ENCODE measurements at regions not wholly inside any gene's neighbourhood (a gene's known extent, or its start where the extent isn't known, plus 50 kb on each side); places are given as distances from the start of the nearest gene placed in this dataset.

DNA sequence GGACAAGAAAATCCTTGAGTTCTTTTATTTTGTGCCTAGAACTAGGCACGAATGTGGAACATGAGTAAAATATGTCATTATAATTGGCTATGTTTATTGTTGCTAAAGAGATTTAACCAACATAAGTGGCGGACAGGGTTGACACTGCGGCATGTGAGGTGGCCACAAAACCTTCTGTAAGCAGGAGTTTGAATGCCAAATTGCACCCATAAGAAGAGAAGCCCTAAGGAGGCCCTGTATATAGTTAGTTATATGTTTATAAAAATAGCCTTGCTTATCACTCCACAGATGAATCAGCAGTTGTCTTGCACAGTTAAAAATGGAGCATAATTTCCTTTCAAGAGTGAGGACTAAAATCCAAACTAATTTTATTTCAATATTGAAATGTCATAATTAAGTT is 336.1 kb downstream of the GBA3 start:
- POLR2A ChIA-PET = no interaction called here
- BruUV-seq (replicated peaks) = no TSS peak
- no peaks in the 10 kb centered on the region for H3K4me1 Mint-ChIP-seq (ENCODE audit: insufficient read depth, unreplicated experiment)
- intact Hi-C loops (cut with micrococcal nuclease) = loop anchor here (10.0 kb wide), 1 partner anchor 56 kb away; no protein-coding TSS in a partner anchor
- CTCF ChIA-PET = no interaction called here
- no peaks in the 10 kb centered on the region for H3K36me3 Mint-ChIP-seq (ENCODE audit: insufficient read depth, unreplicated experiment)
- DNase-seq (ENCODE audit: unreplicated experiment) = no peak
- no peaks in the 10 kb centered on the region for H3K9me3 Mint-ChIP-seq (ENCODE audit: unreplicated experiment)
- H3K27me3 Mint-ChIP-seq (ENCODE audit: insufficient read depth, unreplicated experiment) = no peaks in the 10 kb centered on the region
- TF ChIP-seq, protein P1, sequence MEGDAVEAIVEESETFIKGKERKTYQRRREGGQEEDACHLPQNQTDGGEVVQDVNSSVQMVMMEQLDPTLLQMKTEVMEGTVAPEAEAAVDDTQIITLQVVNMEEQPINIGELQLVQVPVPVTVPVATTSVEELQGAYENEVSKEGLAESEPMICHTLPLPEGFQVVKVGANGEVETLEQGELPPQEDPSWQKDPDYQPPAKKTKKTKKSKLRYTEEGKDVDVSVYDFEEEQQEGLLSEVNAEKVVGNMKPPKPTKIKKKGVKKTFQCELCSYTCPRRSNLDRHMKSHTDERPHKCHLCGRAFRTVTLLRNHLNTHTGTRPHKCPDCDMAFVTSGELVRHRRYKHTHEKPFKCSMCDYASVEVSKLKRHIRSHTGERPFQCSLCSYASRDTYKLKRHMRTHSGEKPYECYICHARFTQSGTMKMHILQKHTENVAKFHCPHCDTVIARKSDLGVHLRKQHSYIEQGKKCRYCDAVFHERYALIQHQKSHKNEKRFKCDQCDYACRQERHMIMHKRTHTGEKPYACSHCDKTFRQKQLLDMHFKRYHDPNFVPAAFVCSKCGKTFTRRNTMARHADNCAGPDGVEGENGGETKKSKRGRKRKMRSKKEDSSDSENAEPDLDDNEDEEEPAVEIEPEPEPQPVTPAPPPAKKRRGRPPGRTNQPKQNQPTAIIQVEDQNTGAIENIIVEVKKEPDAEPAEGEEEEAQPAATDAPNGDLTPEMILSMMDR (IDR thresholded peaks at IDR 0.05; ENCODE audit: unreplicated experiment) = no peak
- no peak overlapping the region for H3K27ac Mint-ChIP-seq (ENCODE audit: low read depth, unreplicated experiment)
- H3K4me3 Mint-ChIP-seq (ENCODE audit: unreplicated experiment) = no peak overlapping the region

DNA sequence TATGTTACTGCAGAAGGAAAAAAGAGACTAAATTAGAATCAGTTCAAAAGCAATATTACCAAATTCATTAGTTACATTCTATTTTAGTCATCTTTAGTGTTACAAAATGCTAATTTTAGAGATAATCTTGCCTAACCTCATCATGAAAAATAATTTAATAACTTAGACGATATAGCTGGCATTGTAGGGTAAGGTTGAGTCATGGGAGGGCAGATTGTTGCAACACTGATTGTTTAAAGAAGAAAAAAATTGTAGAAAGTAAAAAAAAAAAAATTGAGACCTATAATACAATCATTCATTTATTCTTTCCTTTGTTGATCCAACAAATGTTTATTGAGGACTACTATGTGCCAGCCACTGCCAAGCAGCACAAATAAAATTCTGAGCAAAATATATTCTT is 330.9 kb downstream of the GBA3 start:
- H3K27me3 Mint-ChIP-seq (ENCODE audit: insufficient read depth, unreplicated experiment) = no peaks in the 10 kb centered on the region
- intact Hi-C loops (cut with micrococcal nuclease) = loop anchor here (10.0 kb wide), 1 partner anchor 61 kb away; no protein-coding TSS in a partner anchor
- no TSS peak for BruUV-seq (replicated peaks)

DNA sequence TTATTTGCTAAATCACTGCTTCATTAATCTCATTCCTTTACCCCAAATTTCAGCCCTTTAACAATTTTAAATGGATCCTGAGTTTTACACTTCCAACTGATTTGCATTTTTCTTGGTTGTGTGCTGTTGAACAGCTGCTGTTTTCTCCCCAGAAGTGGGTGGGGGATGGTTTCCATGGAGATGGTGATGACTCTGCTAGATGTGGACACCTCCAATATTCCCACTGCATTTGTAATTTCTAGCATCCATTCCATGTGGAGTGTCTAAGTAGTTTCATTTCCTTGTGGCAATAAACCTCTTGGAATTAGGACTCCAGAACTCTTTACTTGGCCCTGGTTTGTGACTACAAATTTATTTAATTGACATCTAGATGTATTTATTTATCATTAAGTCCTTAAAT is 330.4 kb downstream of the GBA3 start:
- intact Hi-C loops (cut with micrococcal nuclease) = loop anchor here (10.0 kb wide), 1 partner anchor 62 kb away; no protein-coding TSS in a partner anchor
- H3K27ac Mint-ChIP-seq (ENCODE audit: low read depth, unreplicated experiment) = no peak overlapping the region
- no peak for DNase-seq (ENCODE audit: unreplicated experiment)
- TF ChIP-seq, protein P1 (IDR thresholded peaks at IDR 0.05; ENCODE audit: unreplicated experiment) = no peak
- H3K9me3 Mint-ChIP-seq (ENCODE audit: unreplicated experiment) = no peaks in the 10 kb centered on the region
- POLR2A ChIA-PET = interaction anchor here (0.9 kb wide), 1 partner anchor 9 kb away, joined by 3 read pairs; no protein-coding TSS in a partner anchor
- CTCF ChIA-PET = no interaction called here
- no peaks in the 10 kb centered on the region for H3K27me3 Mint-ChIP-seq (ENCODE audit: insufficient read depth, unreplicated experiment)
- H3K36me3 Mint-ChIP-seq (ENCODE audit: insufficient read depth, unreplicated experiment) = no peaks in the 10 kb centered on the region
- BruUV-seq (replicated peaks) = no TSS peak
- H3K4me1 Mint-ChIP-seq (ENCODE audit: insufficient read depth, unreplicated experiment) = peaks cover 14% of the 10 kb centered on the region
- H3K4me3 Mint-ChIP-seq (ENCODE audit: unreplicated experiment) = no peak overlapping the region

More for the DNA sequence above, 330.9 kb downstream of the GBA3 start:
- H3K4me1 Mint-ChIP-seq (ENCODE audit: insufficient read depth, unreplicated experiment) = peaks cover 14% of the 10 kb centered on the region
- no peak overlapping the region for H3K27ac Mint-ChIP-seq (ENCODE audit: low read depth, unreplicated experiment)
- peak; percentile 54 for DNase-seq (ENCODE audit: unreplicated experiment)
- TF ChIP-seq, protein P1 (IDR thresholded peaks at IDR 0.05; ENCODE audit: unreplicated experiment) = no peak
- H3K4me3 Mint-ChIP-seq (ENCODE audit: unreplicated experiment) = no peak overlapping the region
- H3K9me3 Mint-ChIP-seq (ENCODE audit: unreplicated experiment) = no peaks in the 10 kb centered on the region
- ChIA-PET POLR2A (interaction anchor here (0.9 kb wide), 1 partner anchor 10 kb away, joined by 3 read pairs; no protein-coding TSS in a partner anchor), CTCF (no interaction called here)
- no peaks in the 10 kb centered on the region for H3K36me3 Mint-ChIP-seq (ENCODE audit: insufficient read depth, unreplicated experiment)

DNA sequence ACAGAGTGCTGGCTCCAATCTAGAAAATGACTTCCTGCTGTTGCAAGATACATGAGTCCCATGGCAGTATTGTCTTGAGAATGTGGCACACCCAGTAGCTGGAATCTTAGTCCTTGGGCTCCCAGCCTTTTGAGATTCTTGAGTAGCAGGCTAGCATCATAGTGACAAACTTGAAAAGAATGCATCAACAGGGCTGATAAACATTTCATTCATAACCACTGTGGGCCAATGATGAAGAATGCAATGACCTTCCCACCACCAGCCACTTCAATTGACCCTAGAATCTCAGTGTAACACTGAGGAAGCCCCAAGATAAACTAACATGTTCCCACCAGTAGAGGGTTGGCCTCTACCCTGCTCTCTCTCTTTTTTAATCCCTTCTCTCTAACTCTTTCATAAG is 329.3 kb downstream of the GBA3 start:
- Mint-ChIP-seq H3K4me3 (ENCODE audit: unreplicated experiment) (no peak overlapping the region), H3K36me3 (ENCODE audit: insufficient read depth, unreplicated experiment) (no peaks in the 10 kb centered on the region), H3K27me3 (ENCODE audit: insufficient read depth, unreplicated experiment) (no peaks in the 10 kb centered on the region), H3K27ac (ENCODE audit: low read depth, unreplicated experiment) (peak overlapping the region; percentile 73), H3K9me3 (ENCODE audit: unreplicated experiment) (no peaks in the 10 kb centered on the region), H3K4me1 (ENCODE audit: insufficient read depth, unreplicated experiment) (peaks cover 14% of the 10 kb centered on the region)
- ChIA-PET CTCF (interaction anchor here (0.6 kb wide), 1 partner anchor 885 kb away, joined by 3 read pairs; no protein-coding TSS in a partner anchor), POLR2A (interaction anchor here (0.7 kb wide), 1 partner anchor 1493 kb away, joined by 4 read pairs; no protein-coding TSS in a partner anchor)
- intact Hi-C loops (cut with micrococcal nuclease) = loop anchor here (10.0 kb wide), 1 partner anchor 63 kb away; no protein-coding TSS in a partner anchor
- TF ChIP-seq, protein P1 (IDR thresholded peaks at IDR 0.05; ENCODE audit: unreplicated experiment) = no peak
- BruUV-seq (replicated peaks) = no TSS peak
- DNase-seq (ENCODE audit: unreplicated experiment) = peak; percentile 75
